Hippocampal formation (tissue), 2 donors: ENCODE measurements at regions not wholly inside any gene's neighbourhood (a gene's known extent, or its start where the extent isn't known, plus 50 kb on each side); places are given as distances from the start of the nearest gene placed in this dataset.
"Not testable (repeated sequence)": the region's sequence is repeated elsewhere in the genome, so short reads cannot be mapped to it uniquely, and the experiment has no call there.

Source experiments
- DNase-seq, 2 donors: peaks; one replicate each; lab custom pipeline; 2025; lab: John Stamatoyannopoulos, UW

DNA sequence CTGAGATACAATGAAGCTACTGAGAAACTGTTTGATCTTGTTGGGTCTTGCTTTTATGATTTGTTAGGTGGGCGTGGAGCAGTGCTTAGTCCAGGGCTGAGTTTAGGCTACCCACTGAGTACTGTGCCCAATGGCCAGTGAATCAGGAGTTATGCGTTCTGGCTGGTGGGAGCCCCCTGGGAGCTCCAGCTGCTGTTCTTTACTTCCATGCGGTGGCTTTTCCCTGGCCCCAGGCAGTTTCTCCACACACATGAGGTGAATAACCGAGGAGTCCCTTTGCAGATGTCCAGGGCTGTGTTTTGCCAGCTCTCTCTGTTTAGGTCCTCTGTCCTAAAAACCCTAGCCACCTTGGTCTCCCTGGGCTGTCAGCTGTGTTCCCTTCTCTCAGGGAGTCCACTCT lies 106.5 kb downstream of the KLF13 start:
- no peak for DNase-seq

DNA sequence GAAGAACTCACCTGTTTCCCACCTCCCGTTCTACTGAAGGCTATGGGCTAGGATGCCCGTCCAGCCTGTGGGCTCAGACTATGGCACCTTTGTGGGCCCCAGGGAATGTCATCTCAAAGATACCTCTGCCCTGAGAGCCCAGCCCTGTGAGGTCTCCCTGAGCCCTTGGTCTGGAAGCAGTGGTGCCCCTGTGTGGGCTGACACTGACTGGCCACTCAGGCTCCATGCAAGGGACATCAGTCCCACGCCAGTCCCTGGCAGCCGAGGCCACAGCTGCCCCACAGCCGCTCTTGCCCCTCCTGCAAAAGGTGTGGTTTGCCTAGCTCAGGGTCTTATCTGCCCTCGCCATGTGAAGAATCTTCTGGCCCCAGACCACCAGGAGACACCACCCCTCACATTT lies 106.9 kb downstream of the KLF13 start:
- DNase-seq = no peak

GRCh38 chr15:31434275-31434587 lies 107.6 kb downstream of the KLF13 start:
- no peak for DNase-seq

DNA sequence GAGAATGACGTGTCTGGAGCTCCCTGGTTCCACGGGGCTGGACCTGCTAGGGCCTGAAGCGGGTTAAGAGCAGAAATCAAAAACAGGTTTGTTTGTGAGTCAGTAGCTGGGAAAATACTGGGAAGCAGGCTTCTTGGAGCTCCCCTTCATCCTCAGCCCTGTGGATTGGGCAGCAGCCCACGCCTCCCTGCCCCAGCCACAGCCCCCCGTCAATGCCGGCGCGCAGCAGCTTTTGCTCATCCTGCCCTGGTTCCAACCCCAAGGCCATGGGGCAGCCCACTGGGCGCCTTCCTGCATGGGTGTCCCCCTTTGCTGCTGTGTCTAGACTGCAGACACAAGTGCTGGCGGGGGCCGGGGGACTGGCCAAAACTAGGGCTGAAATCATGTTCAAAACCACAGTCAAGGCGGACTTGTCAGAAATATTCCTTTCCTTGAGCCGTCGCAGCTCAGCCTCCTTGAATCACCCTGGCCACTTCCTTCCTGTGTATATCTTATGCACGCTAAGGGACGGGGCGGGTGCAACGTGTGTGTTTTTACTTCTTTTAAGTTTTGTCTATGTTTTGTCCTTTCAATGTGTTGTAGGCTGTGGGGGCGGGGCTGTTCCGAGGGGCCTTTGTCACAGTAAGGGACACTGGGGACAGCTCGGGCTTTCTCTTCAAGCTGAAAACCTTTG lies 108.1 kb downstream of the KLF13 start:
- no peak for DNase-seq

- peak; percentile 62 to 77 for DNase-seq
These were observed 108.8 kb downstream of the KLF13 start for GRCh38 chr15:31435261-31435911.

- no peak for DNase-seq
These were observed 109.4 kb downstream of the KLF13 start for GRCh38 chr15:31435912-31436628.

DNA sequence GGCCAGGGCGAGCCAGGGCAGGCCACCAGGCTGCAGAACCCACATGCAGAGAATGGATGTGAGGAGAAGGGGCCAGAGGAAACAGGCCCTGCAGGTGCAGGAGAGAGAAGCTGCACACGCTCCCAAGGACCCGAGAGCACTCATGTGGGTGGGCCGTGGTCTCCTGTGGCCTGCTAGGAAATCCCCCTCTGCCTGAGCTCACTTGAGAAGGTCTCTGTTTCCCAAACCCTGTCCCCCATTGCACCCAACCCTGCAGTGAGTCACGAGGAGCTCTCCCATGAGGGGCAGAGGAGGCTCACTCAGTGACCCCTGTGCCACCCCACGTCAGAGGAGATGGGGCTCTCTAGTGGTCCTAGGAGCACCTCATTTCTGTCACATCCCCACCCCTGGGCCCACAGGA lies 111.1 kb downstream of the KLF13 start:
- no peak for DNase-seq

GRCh38 chr15:31438601-31439265 lies 112.1 kb downstream of the KLF13 start:
- no peak for DNase-seq

GRCh38 chr15:31439328-31439727 lies 112.7 kb downstream of the KLF13 start:
- no peak for DNase-seq

- DNase-seq = not testable (repeated sequence)
These were observed 113.6 kb downstream of the KLF13 start for GRCh38 chr15:31440216-31440615.

DNA sequence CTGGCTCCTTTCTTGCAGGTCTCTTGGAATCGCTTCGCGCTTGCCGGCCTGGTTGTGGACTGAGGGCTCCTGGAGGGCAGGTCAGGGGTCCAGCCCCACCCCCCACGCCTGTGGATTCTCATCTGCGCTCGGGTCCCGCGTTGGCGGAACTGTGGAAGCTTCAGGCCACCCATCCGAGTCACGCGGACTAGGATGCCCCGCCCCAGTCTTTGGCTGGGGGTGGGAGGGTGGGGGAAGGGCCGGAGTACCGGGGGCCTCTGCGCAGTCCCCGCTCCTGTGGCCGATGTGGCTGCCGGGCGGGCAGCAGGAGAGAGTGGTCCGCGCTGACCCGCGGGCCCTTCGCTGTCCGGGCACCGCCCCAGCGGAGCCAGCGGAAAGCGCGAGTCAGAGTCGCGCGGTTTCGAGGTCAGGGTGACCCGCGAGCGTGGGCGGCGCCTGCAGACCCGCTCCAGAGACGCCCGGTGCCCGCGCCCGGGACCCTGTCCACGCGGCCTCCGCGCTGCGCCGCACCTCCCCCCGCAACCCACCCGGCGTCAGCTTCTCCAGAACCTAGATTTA lies 114.2 kb downstream of the KLF13 start:
- no peak for DNase-seq

DNA sequence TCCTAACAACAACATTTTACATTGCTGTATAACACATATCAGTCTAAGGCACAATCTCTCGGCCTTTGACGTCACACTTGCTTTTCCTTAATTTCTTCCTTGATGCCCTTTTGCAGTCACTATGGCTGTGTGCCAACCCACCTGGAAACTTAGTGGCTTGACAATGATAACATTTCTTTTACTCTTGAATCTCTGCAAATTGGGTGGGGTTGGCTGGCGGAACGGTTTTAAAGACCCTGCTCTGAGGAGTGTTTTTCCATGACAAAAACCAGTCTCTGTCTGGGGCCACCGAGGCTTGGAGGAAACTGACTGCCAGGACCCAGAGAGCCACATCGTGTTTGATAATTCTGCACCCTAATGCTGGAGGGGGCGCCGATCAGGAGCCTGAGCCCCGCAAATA lies 115.6 kb downstream of the KLF13 start:
- no peak for DNase-seq

GRCh38 chr15:31442699-31443111 lies 116.1 kb downstream of the KLF13 start:
- no peak for DNase-seq

- DNase-seq = no peak
These were observed 118.2 kb downstream of the KLF13 start for GRCh38 chr15:31444844-31445243.

DNA sequence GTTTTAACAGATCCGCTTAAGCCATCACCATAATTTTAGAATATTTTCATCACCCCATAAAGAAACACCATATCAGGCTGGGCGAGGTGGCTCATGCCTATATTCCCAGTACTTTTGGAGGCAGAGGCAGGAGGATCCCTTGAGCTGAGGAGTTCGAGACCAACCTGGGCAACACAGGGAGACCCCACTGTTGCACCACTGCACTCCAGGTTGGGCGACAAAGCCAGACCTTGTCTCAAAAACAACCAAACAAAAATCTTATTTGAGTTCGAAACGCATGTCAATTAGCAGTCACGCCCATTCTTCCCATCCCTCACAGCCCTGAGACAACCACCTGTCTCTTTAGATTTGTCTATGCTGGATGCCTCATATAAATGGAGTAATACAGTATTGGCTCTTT lies 119.9 kb downstream of the KLF13 start:
- no peak for DNase-seq

GRCh38 chr15:31447931-31448634 lies 121.4 kb downstream of the KLF13 start:
- no peak for DNase-seq

DNA sequence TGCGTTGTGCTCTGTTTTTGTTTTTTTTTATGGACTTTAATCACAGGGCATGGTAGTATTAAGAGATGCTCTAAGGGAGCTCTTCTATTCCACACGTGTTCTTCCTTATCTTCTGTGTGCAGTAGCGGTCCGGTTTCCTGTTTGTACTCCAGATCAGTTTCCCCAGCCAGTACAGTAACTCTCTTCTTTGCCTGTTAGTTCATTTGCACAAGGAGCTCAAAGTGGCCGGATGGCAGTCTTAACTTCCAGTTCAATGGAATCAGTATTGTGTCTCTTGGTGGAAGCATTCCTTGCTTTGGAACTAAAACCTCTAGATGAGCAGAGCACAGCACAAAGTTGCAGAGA lies 122.0 kb downstream of the KLF13 start:
- no peak for DNase-seq

DNA sequence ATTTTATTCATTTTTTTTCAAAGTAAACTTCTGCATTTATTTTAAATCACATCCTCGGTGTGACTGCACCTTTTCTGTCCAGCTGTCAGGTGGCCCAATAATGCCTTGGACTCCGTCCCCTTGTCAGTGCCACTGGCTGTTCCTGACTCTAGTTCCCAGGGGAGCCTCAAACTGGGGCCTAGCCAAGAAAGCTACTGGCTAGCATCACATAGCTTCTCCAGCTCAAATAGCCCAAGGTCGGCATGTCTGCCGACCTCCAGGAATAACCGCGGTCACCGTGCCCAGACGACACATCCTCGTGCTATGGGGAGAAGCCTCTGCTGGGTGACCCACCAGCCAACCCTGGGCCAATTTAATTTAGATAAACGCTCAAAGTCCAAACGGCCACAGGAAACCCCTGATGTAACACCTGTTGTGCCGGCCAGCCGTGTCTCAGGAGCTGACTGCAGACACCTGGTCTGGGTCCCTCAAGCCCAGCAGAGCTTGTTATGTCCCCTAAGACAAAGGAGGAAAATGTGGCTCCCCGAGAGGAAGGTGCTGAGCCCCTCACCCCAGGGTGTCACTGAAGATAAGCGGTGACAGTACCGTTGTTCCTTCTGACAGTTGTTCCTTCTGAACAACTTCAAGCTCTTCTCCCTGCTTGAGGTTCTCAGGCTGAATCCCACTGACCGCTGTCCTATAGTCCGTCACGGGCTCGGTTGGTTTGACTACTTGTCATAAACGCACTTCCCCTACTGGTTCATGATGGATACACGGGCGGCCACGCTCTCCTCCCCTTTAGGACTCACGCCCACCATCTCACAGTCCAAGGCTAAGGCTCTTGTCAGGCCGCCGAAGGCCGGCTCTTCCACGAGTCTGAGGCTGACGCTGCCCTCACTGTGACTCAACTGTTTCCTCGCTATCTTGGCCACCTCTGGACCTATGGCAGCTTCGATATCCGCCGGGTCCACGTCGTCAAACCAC lies 126.2 kb downstream of the KLF13 start:
- DNase-seq = no peak

DNA sequence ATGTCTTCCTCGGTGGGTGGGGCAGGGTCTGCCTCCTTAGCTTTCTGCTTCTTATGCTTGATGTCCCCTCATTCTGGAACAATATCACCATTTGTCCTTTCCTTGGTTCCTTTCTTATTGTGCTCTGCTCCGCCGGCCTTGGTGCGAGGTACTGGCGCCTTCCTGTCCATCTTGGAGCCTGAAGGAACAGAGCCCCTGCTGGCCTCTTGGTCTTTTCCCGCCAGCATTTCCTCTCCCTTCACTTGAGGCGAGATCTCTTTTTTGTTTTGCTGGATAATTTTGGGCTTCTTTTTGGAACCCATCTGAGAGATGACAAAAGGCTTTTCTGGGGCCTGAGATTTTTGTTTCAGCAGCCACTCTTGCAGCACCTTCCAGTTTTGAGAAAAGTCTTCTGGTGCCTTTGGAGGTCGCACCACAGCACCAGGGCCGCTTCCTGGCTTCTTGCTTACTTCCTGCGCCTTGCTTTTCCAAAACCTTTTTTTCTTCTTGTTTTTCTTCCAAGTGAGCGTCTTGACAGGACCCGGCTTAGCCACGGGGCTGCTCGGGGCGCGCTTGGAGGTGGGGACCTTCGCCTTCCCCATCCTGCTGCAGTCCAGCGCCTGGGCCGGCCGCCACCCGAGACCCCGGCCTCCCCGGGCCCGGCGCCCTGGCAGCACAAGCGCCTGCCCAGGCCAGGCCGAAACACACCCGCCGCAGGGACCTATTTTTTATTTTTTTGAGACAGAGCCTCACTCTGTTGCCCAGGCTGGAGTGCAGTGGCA lies 127.1 kb downstream of the KLF13 start:
- no peak for DNase-seq

DNA sequence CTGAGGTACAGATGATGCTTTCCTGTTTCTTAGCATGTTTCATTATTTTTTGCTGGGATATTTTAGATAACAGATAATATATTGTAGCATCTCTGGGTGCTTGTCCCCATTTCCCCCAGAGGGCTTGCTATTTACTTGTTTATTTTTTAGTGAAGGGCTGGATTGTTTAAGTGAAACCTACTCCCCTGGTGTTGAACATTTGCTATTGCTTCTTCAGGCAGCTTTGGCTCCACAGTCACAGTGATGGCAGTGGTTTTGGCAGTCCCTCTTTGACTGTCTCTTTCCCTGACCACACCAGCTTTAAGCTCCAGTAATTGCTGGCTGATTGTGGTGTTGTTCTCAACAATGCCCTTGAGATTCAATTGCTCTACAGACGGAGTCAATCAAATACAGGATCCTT lies 128.9 kb downstream of the KLF13 start:
- DNase-seq = no peak
